ENCODE measurements at regions not wholly inside any gene's neighbourhood (a gene's known extent, or its start where the extent isn't known, plus 50 kb on each side); places are given as distances from the start of the nearest gene placed in this dataset.

- DNase-seq: no peak
These were observed 145.4 kb downstream of the IRX5 start for GRCh38 chr16:55076053-55076452.

- no peak for DNase-seq
These were observed 146.6 kb downstream of the IRX5 start for GRCh38 chr16:55077266-55077665.

- no peak for DNase-seq
These were observed 147.5 kb downstream of the IRX5 start for GRCh38 chr16:55078153-55078552.

- DNase-seq: no peak
These were observed 148.2 kb downstream of the IRX5 start for GRCh38 chr16:55078699-55079410.

- DNase-seq: no peak
These were observed 151.2 kb downstream of the IRX5 start for GRCh38 chr16:55081622-55082590.

GRCh38 chr16:55082591-55082976 lies 151.9 kb downstream of the IRX5 start:
- DNase-seq: no peak

- no peak for DNase-seq
These were observed 152.4 kb downstream of the IRX5 start for GRCh38 chr16:55083052-55083451.

GRCh38 chr16:55088098-55088497 lies 157.4 kb downstream of the IRX5 start:
- no peak for DNase-seq

- no peak for DNase-seq
These were observed 158.9 kb downstream of the IRX5 start for GRCh38 chr16:55089600-55089999.

GRCh38 chr16:55091213-55091870 lies 160.7 kb downstream of the IRX5 start:
- no peak for DNase-seq

- no peak for DNase-seq
These were observed 161.2 kb downstream of the IRX5 start for GRCh38 chr16:55091871-55092230.

GRCh38 chr16:55100100-55100499 lies 169.4 kb downstream of the IRX5 start:
- no peak for DNase-seq

GRCh38 chr16:55101026-55101425 lies 170.4 kb downstream of the IRX5 start:
- no peak for DNase-seq

GRCh38 chr16:55102077-55102476 lies 171.4 kb downstream of the IRX5 start:
- DNase-seq: no peak

GRCh38 chr16:55102531-55102930 lies 171.9 kb downstream of the IRX5 start:
- no peak for DNase-seq

- no peak for DNase-seq
These were observed 177.2 kb downstream of the IRX5 start for GRCh38 chr16:55107851-55108250.

GRCh38 chr16:55113210-55113609 lies 182.5 kb downstream of the IRX5 start:
- no peak for DNase-seq

- no peak for DNase-seq
These were observed 184.8 kb downstream of the IRX5 start for GRCh38 chr16:55115506-55115905.

GRCh38 chr16:55116165-55116920 lies 185.7 kb downstream of the IRX5 start:
- no peak for DNase-seq

GRCh38 chr16:55118701-55119260 lies 188.1 kb downstream of the IRX5 start:
- DNase-seq: no peak

GRCh38 chr16:55120408-55120807 lies 189.7 kb downstream of the IRX5 start:
- no peak for DNase-seq

GRCh38 chr16:55120826-55121225 lies 190.2 kb downstream of the IRX5 start:
- no peak for DNase-seq

GRCh38 chr16:55123652-55124051 lies 193.0 kb downstream of the IRX5 start:
- no peak for DNase-seq
